SK-N-SH (cell line): ENCODE measurements at regions not wholly inside any gene's neighbourhood (a gene's known extent, or its start where the extent isn't known, plus 50 kb on each side); places are given as distances from the start of the nearest gene placed in this dataset.

Experiments used
- CTCF ChIA-PET: fragments of 300-600, 350-600 bp; formaldehyde crosslinking; extraction: SDS; loops from one replicate; lab custom pipeline; 2021; lab: Yijun Ruan, JAX
- POLR2A ChIA-PET: fragments of 350-600 bp; sonication (Branson Sonifier 250); formaldehyde crosslinking; extraction: SDS; loops from one replicate; lab custom pipeline; 2020; ENCODE audit warnings: antibody characterized with exemption, inconsistent platforms; lab: Yijun Ruan, JAX
- DNase-seq: peaks from one replicate; pipeline ENCODE4 v3.0.0; 2012
- H2AFZ ChIP-seq: fragments of 200-600 bp; sonication (generic); 2 replicates; pipeline ENCODE4 v1.8.1; 2016; ENCODE audit warnings: antibody characterized with exemption, mild to moderate bottlenecking, low read depth
- H3F3A ChIP-seq: fragments of 200-600 bp; sonication (generic); replicated peaks from 2 replicates; pipeline ENCODE3; 2016; ENCODE audit warnings: antibody characterized with exemption, mild to moderate bottlenecking; ENCODE audit not compliant: insufficient read depth
- H3K27ac ChIP-seq, 2 experiments: fragments of 200-500 bp in 1 of 2; fragments of 200-600 bp in 1 of 2; sonication (Bioruptor generic) in 1 of 2; sonication (generic), shearing (Covaris generic) in 1 of 2; 2 replicates each; pipeline versions ENCODE4 v1.5.1 to v1.6.1; 2014 to 2016; ENCODE audit warnings: low read depth in 2 of 2, inconsistent platforms in 1 of 2, low read length in 1 of 2, mild to moderate bottlenecking in 1 of 2, mixed read lengths in 1 of 2
- H3K27me3 ChIP-seq: fragments of 200-600 bp; sonication (generic), shearing (Covaris generic); 2 replicates; pipeline ENCODE4 v1.6.1; 2016; ENCODE audit warnings: mixed run types; ENCODE audit not compliant: insufficient read depth
- H3K36me3 ChIP-seq, 2 experiments: fragments of 200-500 bp in 1 of 2; fragments of 200-600 bp in 1 of 2; sonication (Bioruptor generic) in 1 of 2; sonication (generic) in 1 of 2; replicated peaks in 1 of 2; 2 replicates each; pipeline versions ENCODE3 to v1.5.1; 2014 to 2016; ENCODE audit warnings: low read length in 1 of 2, mild to moderate bottlenecking in 1 of 2; ENCODE audit not compliant: insufficient read depth in 2 of 2, control insufficient read depth in 1 of 2
- H3K4me1 ChIP-seq, 2 experiments: fragments of 200-500 bp in 1 of 2; fragments of 200-600 bp in 1 of 2; sonication (Bioruptor generic) in 1 of 2; sonication (generic), shearing (Covaris generic) in 1 of 2; 2 replicates each; pipeline versions ENCODE4 v1.5.1 to v1.6.1; 2014 to 2016; ENCODE audit warnings: low read depth in 1 of 2, low read length in 1 of 2, mixed run types in 1 of 2; ENCODE audit not compliant: insufficient read depth in 2 of 2, control insufficient read depth in 1 of 2
- H3K4me2 ChIP-seq: fragments of 200-600 bp; sonication (generic), shearing (Covaris generic); 2 replicates; pipeline ENCODE4 v1.6.1; 2017; ENCODE audit warnings: mixed run types
- H3K4me3 ChIP-seq, 2 experiments: fragments of 200-500 bp in 1 of 2; fragments of 200-600 bp in 1 of 2; sonication (Bioruptor generic) in 1 of 2; sonication (generic), shearing (Covaris generic) in 1 of 2; 2 replicates each; pipeline versions ENCODE4 v1.5.1 to v1.8.1; 2014 to 2016; ENCODE audit warnings: low read depth in 2 of 2, inconsistent platforms in 1 of 2, low read length in 1 of 2, mild to moderate bottlenecking in 1 of 2, mixed read lengths in 1 of 2, moderate library complexity in 1 of 2
- H3K79me2 ChIP-seq: fragments of 200-600 bp; sonication (generic); 2 replicates; pipeline ENCODE4 v1.8.1; 2017; ENCODE audit warnings: mild to moderate bottlenecking; ENCODE audit not compliant: insufficient read depth
- H3K9ac ChIP-seq: fragments of 200-600 bp; sonication (generic); 2 replicates; pipeline ENCODE4 v1.6.1; 2017; ENCODE audit warnings: mixed run types
- H3K9me2 ChIP-seq: fragments of 200-600 bp; sonication (generic); 2 replicates; pipeline ENCODE4 v1.6.1; 2017; ENCODE audit warnings: mixed run types
- H3K9me3 ChIP-seq: fragments of 200-600 bp; sonication (generic); 2 replicates; pipeline ENCODE4 v1.6.1; 2017; ENCODE audit warnings: mixed run types, mild to moderate bottlenecking, moderate library complexity
- H4K20me1 ChIP-seq: fragments of 200-600 bp; sonication (generic); 2 replicates; pipeline ENCODE4 v1.6.1; 2017; ENCODE audit warnings: mild to moderate bottlenecking, mixed run types; ENCODE audit not compliant: insufficient read depth
- EP300 ChIP-seq, 2 experiments: IDR thresholded peaks; 2 replicates each; pipeline versions ENCODE4 v1.4.0 to v1.6.1; 2012; ENCODE audit warnings: borderline replicate concordance in 1 of 2, low read depth in 1 of 2, low read length in 1 of 2
- FOXJ3 ChIP-seq: sonication (generic); formaldehyde crosslinking; IDR thresholded peaks from 2 replicates; pipeline ENCODE4 v1.5.1; 2020; ENCODE audit warnings: mild to moderate bottlenecking, missing genetic modification reagents
- GABPA ChIP-seq: IDR thresholded peaks from 2 replicates; pipeline ENCODE4 v1.4.0; 2012; ENCODE audit warnings: low read depth, mild to moderate bottlenecking
- JUND ChIP-seq: IDR thresholded peaks from 2 replicates; pipeline ENCODE4 v1.4.0; 2012
- MEF2A ChIP-seq: IDR thresholded peaks from 2 replicates; pipeline ENCODE4 v1.4.0; 2012; ENCODE audit warnings: low read depth, borderline replicate concordance
- RFX5 ChIP-seq: IDR thresholded peaks from 2 replicates; pipeline ENCODE4 v1.6.1; 2012; ENCODE audit warnings: mild to moderate bottlenecking, improper control_type of control experiment, low read length
- RXRA ChIP-seq: IDR thresholded peaks from 2 replicates; pipeline ENCODE4 v1.4.0; 2012; ENCODE audit warnings: low read depth, mild to moderate bottlenecking, borderline replicate concordance
- SIN3A ChIP-seq: IDR thresholded peaks from 2 replicates; pipeline ENCODE4 v1.6.1; 2012; ENCODE audit warnings: low read depth, mild to moderate bottlenecking, low read length, moderate library complexity, borderline replicate concordance
- TAF1 ChIP-seq: IDR thresholded peaks from 2 replicates; pipeline ENCODE4 v1.6.1; 2012; ENCODE audit warnings: low read depth, mild to moderate bottlenecking, low read length, moderate library complexity, borderline replicate concordance
- TCF12 ChIP-seq: IDR thresholded peaks from 2 replicates; pipeline ENCODE4 v1.4.0; 2012
- WGBS: methylation state at CpG from one replicate; pipeline ENCODE4 v1.1.6; 2017; ENCODE audit warnings: low lambda C conversion rate; 5-methylcytosine and 5-hydroxymethylcytosine counted together
- TF ChIP-seq, protein P1 (sequence below): fragments of 150-350 bp; IDR thresholded peaks from 2 replicates; pipeline ENCODE4 v1.6.1; 2016; ENCODE audit warnings: mild to moderate bottlenecking, low read depth, low read length
- TF ChIP-seq, protein P2 (sequence below): IDR thresholded peaks from 2 replicates; pipeline ENCODE4; 2012
- TF ChIP-seq, protein P3 (sequence below): IDR thresholded peaks from 2 replicates; pipeline ENCODE4 v1.4.0; 2012; ENCODE audit warnings: low read depth, borderline replicate concordance
- TF ChIP-seq, protein P4 (sequence below): IDR thresholded peaks from 2 replicates; pipeline ENCODE4 v1.4.0; 2012; ENCODE audit warnings: low read depth

DNA sequence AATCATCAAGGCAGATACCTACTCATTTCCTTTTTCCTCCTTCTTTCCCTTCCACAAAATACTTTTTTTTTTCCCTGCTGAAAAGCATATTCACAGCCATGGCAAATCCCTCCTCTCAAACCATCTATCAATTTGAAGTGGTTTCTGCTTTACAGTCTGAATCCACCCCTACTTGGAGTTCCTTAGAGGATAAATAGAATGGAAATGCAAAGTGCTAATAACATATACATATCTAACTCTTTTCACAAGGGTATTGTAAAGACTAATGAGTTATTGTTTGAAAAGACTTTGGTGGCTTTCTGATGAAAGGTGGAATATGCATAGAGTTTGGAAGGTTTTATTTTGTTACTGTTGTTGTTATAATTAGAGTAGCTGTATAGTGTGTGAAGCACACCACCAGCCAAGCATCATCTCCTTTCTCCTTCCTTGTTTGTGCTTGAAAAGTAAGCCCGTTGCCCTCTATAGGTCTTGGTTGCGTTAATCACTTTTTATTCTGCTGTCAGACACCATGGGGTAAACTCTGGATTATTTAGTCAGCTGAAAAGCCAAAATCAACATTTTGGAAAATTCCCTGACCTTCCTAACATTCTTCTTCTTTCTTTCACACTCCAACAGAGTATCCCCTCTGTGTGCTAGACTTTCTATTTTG is 2126.9 kb upstream of the CELF4 start:
- Histone ChIP-seq H3K4me1 (no peaks in the 10 kb centered on the region), H3K9me2 (no peaks in the 10 kb centered on the region), H3K79me2 (no peaks in the 10 kb centered on the region), H4K20me1 (no peaks in the 10 kb centered on the region), H3K27me3 (no peaks in the 10 kb centered on the region), H2AFZ (no peak overlapping the region), H3K36me3 (no peaks in the 10 kb centered on the region), H3K4me2 (no peak overlapping the region), H3K4me3 (no peak overlapping the region), H3K27ac (no peak overlapping the region), H3F3A (no peaks in the 10 kb centered on the region), H3K9ac (no peak overlapping the region), H3K9me3 (no peaks in the 10 kb centered on the region)
- DNase-seq, result no peak
- 50% methylated on average over 2 of the region's 2 CpGs for WGBS
- ChIA-PET CTCF (interaction anchor here (1.0 kb wide), 1 partner anchor 27 kb away, joined by 3 read pairs; no protein-coding TSS in a partner anchor), POLR2A (no interaction called here)
- TF ChIP-seq, protein P1, sequence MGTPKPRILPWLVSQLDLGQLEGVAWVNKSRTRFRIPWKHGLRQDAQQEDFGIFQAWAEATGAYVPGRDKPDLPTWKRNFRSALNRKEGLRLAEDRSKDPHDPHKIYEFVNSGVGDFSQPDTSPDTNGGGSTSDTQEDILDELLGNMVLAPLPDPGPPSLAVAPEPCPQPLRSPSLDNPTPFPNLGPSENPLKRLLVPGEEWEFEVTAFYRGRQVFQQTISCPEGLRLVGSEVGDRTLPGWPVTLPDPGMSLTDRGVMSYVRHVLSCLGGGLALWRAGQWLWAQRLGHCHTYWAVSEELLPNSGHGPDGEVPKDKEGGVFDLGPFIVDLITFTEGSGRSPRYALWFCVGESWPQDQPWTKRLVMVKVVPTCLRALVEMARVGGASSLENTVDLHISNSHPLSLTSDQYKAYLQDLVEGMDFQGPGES, result no peak
- TF ChIP-seq, protein P2, sequence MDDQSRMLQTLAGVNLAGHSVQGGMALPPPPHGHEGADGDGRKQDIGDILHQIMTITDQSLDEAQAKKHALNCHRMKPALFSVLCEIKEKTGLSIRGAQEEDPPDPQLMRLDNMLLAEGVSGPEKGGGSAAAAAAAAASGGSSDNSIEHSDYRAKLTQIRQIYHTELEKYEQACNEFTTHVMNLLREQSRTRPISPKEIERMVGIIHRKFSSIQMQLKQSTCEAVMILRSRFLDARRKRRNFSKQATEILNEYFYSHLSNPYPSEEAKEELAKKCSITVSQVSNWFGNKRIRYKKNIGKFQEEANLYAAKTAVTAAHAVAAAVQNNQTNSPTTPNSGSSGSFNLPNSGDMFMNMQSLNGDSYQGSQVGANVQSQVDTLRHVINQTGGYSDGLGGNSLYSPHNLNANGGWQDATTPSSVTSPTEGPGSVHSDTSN, result no peak
- TF ChIP-seq MEF2A (no peak), EP300 (IDR thresholded peaks at IDR 0.05; ENCODE audit: borderline replicate concordance in 1 of 2, low read depth in 1 of 2, low read length in 1 of 2) (no peak), TAF1 (no peak), GABPA (no peak), RXRA (no peak), FOXJ3 (CRISPR knock-in tag) (no peak), RFX5 (no peak), TCF12 (no peak), SIN3A (no peak), JUND (no peak)
- TF ChIP-seq, protein P3, sequence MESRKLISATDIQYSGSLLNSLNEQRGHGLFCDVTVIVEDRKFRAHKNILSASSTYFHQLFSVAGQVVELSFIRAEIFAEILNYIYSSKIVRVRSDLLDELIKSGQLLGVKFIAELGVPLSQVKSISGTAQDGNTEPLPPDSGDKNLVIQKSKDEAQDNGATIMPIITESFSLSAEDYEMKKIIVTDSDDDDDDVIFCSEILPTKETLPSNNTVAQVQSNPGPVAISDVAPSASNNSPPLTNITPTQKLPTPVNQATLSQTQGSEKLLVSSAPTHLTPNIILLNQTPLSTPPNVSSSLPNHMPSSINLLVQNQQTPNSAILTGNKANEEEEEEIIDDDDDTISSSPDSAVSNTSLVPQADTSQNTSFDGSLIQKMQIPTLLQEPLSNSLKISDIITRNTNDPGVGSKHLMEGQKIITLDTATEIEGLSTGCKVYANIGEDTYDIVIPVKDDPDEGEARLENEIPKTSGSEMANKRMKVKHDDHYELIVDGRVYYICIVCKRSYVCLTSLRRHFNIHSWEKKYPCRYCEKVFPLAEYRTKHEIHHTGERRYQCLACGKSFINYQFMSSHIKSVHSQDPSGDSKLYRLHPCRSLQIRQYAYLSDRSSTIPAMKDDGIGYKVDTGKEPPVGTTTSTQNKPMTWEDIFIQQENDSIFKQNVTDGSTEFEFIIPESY, result no peak
- TF ChIP-seq, protein P4, sequence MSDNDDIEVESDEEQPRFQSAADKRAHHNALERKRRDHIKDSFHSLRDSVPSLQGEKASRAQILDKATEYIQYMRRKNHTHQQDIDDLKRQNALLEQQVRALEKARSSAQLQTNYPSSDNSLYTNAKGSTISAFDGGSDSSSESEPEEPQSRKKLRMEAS, result no peak
